Gastroesophageal sphincter (tissue), 4 donors: ENCODE measurements at regions not wholly inside any gene's neighbourhood (a gene's known extent, or its start where the extent isn't known, plus 50 kb on each side); places are given as distances from the start of the nearest gene placed in this dataset.

Source experiments
- ATAC-seq: fragments of 150-250 bp; one replicate; pipeline ENCODE4 v1.9.1; 2016; ENCODE audit warnings: mild to moderate bottlenecking, moderate library complexity
- H3K27ac ChIP-seq, 4 donors: fragments of 200-600 bp; sonication (generic) in 3 of 4; 1 replicate in 3 of 4; 2 replicates in 1 of 4; pipeline ENCODE4 v1.5.1; 2016 to 2019
- H3K27me3 ChIP-seq: fragments of 200-600 bp; sonication (generic); one replicate; pipeline ENCODE4 v1.5.1; 2019
- H3K36me3 ChIP-seq, 2 donors: fragments of 200-600 bp; sonication (generic); one replicate each; pipeline ENCODE4 v1.5.1; 2019; ENCODE audit warnings: control low read depth in 1 of 2
- H3K4me1 ChIP-seq, 3 donors: fragments of 200-600 bp; sonication (generic); 1 replicate in 2 of 3; 2 replicates in 1 of 3; pipeline ENCODE4 v1.5.1; 2016 to 2019; ENCODE audit warnings: control low read depth in 2 of 3
- H3K4me3 ChIP-seq, 2 donors: fragments of 200-600 bp; sonication (generic); one replicate each; pipeline ENCODE4 v1.5.1; 2019; ENCODE audit warnings: mild to moderate bottlenecking in 1 of 2, moderate library complexity in 1 of 2
- H3K9me3 ChIP-seq, 3 donors: fragments of 200-600 bp; sonication (generic); one replicate each; pipeline ENCODE4 v1.5.1; 2017 to 2019; ENCODE audit warnings: control low read depth in 2 of 3
- CTCF ChIP-seq, 4 experiments: fragments of 200-600 bp in 2 of 4; fragments of 450-650 bp in 2 of 4; sonication (generic) in 1 of 4; IDR thresholded peaks; one replicate each; pipeline ENCODE4 v1.5.1; 2017 to 2019; ENCODE audit warnings: antibody characterized with exemption in 4 of 4, mild to moderate bottlenecking in 2 of 4, moderate library complexity in 2 of 4
- EP300 ChIP-seq: sonication (generic); formaldehyde crosslinking; IDR thresholded peaks from one replicate; pipeline ENCODE4 v1.6.1; 2017; ENCODE audit warnings: antibody characterized with exemption, mild to moderate bottlenecking
- POLR2A ChIP-seq, 2 donors: fragments of 450-650 bp; IDR thresholded peaks; one replicate each; pipeline ENCODE4 v1.6.1; 2017; ENCODE audit warnings: antibody characterized with exemption in 2 of 2, mild to moderate bottlenecking in 2 of 2, moderate library complexity in 1 of 2
- POLR2AphosphoS5 ChIP-seq: sonication (generic); formaldehyde crosslinking; IDR thresholded peaks from one replicate; pipeline ENCODE4 v1.6.1; 2017; ENCODE audit warnings: antibody characterized with exemption
- WGBS, 2 donors: methylation state at CpG; one replicate each; pipeline ENCODE4 v1.1.5; 2018; ENCODE audit warnings: low coverage in 1 of 2; 5-methylcytosine and 5-hydroxymethylcytosine counted together

GRCh38 chr3:5401002-5401401, 213.5 kb downstream of the EDEM1 start:
- WGBS, 2 donors: 74 to 92% methylated on average over 6 of the region's 10 CpGs

GRCh38 chr3:5404718-5405117, 217.2 kb downstream of the EDEM1 start:
- H3K27ac ChIP-seq: no peak overlapping the region
- no peak for ATAC-seq
- H3K27me3 ChIP-seq: no peaks in the 10 kb centered on the region
- no peaks in the 10 kb centered on the region for H3K36me3 ChIP-seq
- WGBS, 2 donors: 79 to 90% methylated on average over 2 of the region's 2 CpGs
- TF ChIP-seq CTCF (IDR thresholded peaks at IDR 0.05) (no peak), POLR2AphosphoS5 (no peak)
- H3K9me3 ChIP-seq: no peaks in the 10 kb centered on the region
- H3K4me3 ChIP-seq: no peak overlapping the region
- no peaks in the 10 kb centered on the region for H3K4me1 ChIP-seq

More at GRCh38 chr3:5401002-5401401, 213.5 kb downstream of the EDEM1 start:
- no peaks in the 10 kb centered on the region for H3K27me3 ChIP-seq
- no peak overlapping the region for H3K4me3 ChIP-seq
- H3K36me3 ChIP-seq: no peaks in the 10 kb centered on the region
- H3K9me3 ChIP-seq: no peaks in the 10 kb centered on the region
- no peaks in the 10 kb centered on the region for H3K4me1 ChIP-seq
- TF ChIP-seq POLR2AphosphoS5 (no peak), CTCF (IDR thresholded peaks at IDR 0.05) (no peak), EP300 (no peak), POLR2A (IDR thresholded peaks at IDR 0.05) (no peak)
- no peak for ATAC-seq
- H3K27ac ChIP-seq: no peak overlapping the region

GRCh38 chr3:5411786-5412185, 224.3 kb downstream of the EDEM1 start:
- Histone ChIP-seq H3K4me1 (no peaks in the 10 kb centered on the region), H3K27ac (no peak overlapping the region), H3K4me3 (no peak overlapping the region), H3K9me3 (peaks cover 0 to 19% (median 0%) of the 10 kb centered on the region in 3 donors), H3K27me3 (no peaks in the 10 kb centered on the region), H3K36me3 (no peaks in the 10 kb centered on the region)
- no peak for TF ChIP-seq POLR2AphosphoS5
- no peak for TF ChIP-seq CTCF (IDR thresholded peaks at IDR 0.05)
- TF ChIP-seq POLR2A (IDR thresholded peaks at IDR 0.05): no peak
- TF ChIP-seq EP300: no peak
- 100% methylated on average over 1 of the region's 2 CpGs; no CpG with 5 or more reads in 1 of the 2 donors for WGBS, 2 donors
- no peak for ATAC-seq

- no peaks in the 10 kb centered on the region for H3K9me3 ChIP-seq
- H3K4me1 ChIP-seq: no peaks in the 10 kb centered on the region
- TF ChIP-seq CTCF (IDR thresholded peaks at IDR 0.05) (no peak), POLR2AphosphoS5 (no peak), EP300 (no peak), POLR2A (IDR thresholded peaks at IDR 0.05) (no peak)
- WGBS, 2 donors: 37 to 72% methylated on average over 4 of the region's 4 CpGs
- no peaks in the 10 kb centered on the region for H3K27me3 ChIP-seq
- ATAC-seq: no peak
- no peak overlapping the region for H3K4me3 ChIP-seq
- no peak overlapping the region for H3K27ac ChIP-seq
- H3K36me3 ChIP-seq: no peaks in the 10 kb centered on the region
Measured at GRCh38 chr3:5423076-5423475, 235.6 kb downstream of the EDEM1 start.

GRCh38 chr3:5423523-5423922, 236.0 kb downstream of the EDEM1 start:
- ATAC-seq: no peak
- Histone ChIP-seq H3K4me3 (no peak overlapping the region), H3K27me3 (no peaks in the 10 kb centered on the region), H3K27ac (no peak overlapping the region), H3K4me1 (no peaks in the 10 kb centered on the region), H3K9me3 (no peaks in the 10 kb centered on the region), H3K36me3 (no peaks in the 10 kb centered on the region)
- TF ChIP-seq POLR2A (IDR thresholded peaks at IDR 0.05) (no peak), CTCF (IDR thresholded peaks at IDR 0.05) (no peak), EP300 (no peak), POLR2AphosphoS5 (no peak)
- 50 to 71% methylated on average over 1 to 2 of the region's 2 CpGs for WGBS, 2 donors
